Hepatocyte (in vitro differentiated cells): ENCODE measurements at regions not wholly inside any gene's neighbourhood (a gene's known extent, or its start where the extent isn't known, plus 50 kb on each side); places are given as distances from the start of the nearest gene placed in this dataset.

ENCODE experiments used
- CTCF ChIP-seq: fragments of 200-600 bp; sonication (generic); IDR thresholded peaks from 2 replicates; pipeline ENCODE4 v1.5.1; 2016; ENCODE audit warnings: antibody characterized with exemption, mild to moderate bottlenecking; ENCODE audit not compliant: poor library complexity
- EZH2 ChIP-seq: fragments of 200-600 bp; sonication (generic); IDR thresholded peaks from 2 replicates; pipeline ENCODE4 v1.6.1; 2016; ENCODE audit warnings: antibody characterized with exemption, mild to moderate bottlenecking, borderline replicate concordance

GRCh38 chr1:216841165-216841564 is 117.9 kb upstream of the ESRRG start:
- TF ChIP-seq CTCF (no peak), EZH2 (no peak)
